ENCODE measurements at regions not wholly inside any gene's neighbourhood (a gene's known extent, or its start where the extent isn't known, plus 50 kb on each side); places are given as distances from the start of the nearest gene placed in this dataset.

DNA sequence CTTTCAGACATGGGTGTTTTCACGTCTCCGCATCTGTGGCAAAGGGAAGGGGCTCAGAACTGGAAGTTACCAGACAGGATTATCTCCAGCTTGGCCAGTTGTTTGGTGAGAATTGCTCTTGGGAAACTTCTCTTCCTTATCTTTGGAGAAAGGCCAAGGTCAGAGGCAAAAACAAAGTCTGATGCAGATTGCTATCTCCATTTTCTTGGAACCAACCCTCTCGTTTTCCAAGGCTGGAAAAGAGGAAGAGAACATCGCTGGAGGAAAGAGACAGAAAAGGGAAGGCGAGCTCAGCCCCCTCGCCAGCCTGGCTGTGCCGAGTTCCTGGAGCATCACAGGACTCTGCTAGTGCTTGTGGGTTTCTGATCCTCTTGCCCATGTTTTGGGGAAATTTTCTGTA lies 396.8 kb upstream of the SHH start:
- no peak for TF ChIP-seq YY1 (IDR thresholded peaks at IDR 0.05; ENCODE audit: insufficient read depth, insufficient read length)
- no peak for TF ChIP-seq SUZ12 (IDR thresholded peaks at IDR 0.05; ENCODE audit: extremely low read depth, insufficient read depth, insufficient read length)
- no peak for TF ChIP-seq ZNF274 (IDR thresholded peaks at IDR 0.05; ENCODE audit: low read depth, low read length)
